GM18858 (cell line): ENCODE measurements at regions not wholly inside any gene's neighbourhood (a gene's known extent, or its start where the extent isn't known, plus 50 kb on each side); places are given as distances from the start of the nearest gene placed in this dataset.

Experiments
- ATAC-seq: cut with Tn5 transposase; IDR thresholded peaks from one replicate; pipeline ENCODE4 v1.9.1; 2021; ENCODE audit not compliant: unreplicated experiment

DNA sequence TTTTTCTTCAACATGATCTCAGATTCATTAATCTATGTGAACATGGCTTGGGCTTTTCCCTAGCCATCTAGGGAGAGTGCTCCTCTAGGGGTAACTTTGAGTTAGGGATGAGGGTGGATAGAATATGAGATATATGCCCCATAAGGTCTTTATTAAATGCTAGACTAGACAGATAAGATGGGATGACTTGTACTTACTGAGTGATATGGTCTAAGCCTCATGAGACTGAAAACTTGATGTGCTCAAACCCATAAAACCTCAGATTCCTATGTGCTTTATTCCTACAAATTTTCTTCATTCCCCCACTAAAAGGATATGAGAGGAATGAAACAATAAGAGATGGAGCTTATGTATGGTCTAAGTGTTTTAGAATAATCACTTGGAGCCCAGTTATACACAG lies 386.6 kb downstream of the YTHDC2 start:
- ATAC-seq, result no peak

DNA sequence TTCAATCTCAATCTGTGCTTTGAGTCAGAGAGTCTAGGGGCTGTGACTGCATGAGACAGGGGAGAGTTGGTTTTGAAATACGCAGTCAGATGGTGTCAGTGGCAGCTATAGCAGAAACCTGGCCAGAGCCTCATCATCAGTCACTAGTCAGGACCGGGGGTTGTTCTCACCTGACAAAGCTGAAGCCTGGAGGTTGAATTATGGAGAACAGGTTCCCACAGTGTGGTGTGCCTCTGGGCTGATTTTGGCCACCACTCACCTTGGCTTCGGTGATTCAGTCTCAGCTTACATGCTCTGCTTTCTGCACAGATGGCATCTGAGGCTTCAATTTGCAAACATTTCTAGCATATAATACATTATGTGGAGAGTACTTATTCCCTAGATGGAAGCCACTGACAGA lies 387.3 kb downstream of the YTHDC2 start:
- no peak for ATAC-seq

GRCh38 chr5:113901718-113902117 lies 388.2 kb downstream of the YTHDC2 start:
- no peak for ATAC-seq

DNA sequence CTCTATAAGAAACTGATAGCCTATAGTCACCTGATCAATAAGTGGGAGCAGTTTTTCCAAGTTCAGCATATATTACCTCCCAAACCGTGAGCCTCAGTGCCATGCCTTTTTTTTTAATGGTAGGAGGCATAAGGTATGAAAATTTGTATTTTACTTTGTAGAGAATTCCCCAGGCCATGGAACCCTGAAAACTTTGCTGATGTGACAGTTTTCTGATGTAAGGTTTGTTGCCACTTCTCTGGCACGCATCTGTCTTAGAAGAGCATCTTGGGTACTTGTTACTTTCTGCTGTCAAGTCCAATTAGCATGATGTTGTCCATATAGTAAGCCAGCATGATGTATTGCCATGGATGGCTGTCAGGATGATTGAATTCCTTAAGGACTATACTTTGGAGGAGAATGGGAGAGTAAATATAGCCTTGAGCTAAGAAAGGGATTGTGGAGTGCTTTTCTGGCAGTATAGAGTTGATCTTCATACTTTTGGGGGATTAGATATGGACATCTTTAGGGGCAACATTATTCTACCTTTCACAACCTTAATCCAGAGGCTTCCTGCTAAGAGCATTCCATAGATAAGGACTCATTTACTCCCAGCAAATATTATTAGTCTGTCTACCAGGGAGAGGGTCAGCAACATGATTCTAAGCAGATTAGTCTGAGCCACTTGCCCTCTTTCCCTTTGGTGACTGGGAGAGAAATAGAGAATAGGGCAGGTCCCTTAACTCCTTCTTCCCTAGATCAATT lies 389.6 kb downstream of the YTHDC2 start:
- no peak for ATAC-seq

- ATAC-seq, result no peak
These were observed 396.3 kb downstream of the YTHDC2 start for GRCh38 chr5:113909782-113910181.

- ATAC-seq, result no peak
These were observed 404.5 kb downstream of the YTHDC2 start for GRCh38 chr5:113917997-113918396.

GRCh38 chr5:113922343-113922742 lies 408.8 kb downstream of the YTHDC2 start:
- ATAC-seq, result no peak

DNA sequence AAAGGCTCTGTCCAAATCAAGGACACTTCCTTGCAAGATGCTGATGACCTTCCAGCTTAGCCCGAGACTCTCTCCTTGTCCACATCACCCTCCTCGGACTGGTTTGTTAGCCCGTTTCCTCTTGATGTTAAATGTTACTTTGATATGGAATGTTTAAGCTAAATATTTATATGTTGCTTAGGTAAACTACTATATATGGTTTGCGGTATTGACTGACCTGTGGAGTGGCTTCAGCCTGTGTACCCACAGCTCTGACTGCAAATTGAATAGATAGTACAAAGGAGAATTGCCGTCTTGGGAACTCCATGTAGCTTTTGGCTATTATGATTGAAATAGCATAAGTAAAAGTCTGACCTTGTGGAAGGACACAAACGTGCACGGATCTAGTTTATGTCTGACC lies 422.0 kb downstream of the YTHDC2 start:
- no peak for ATAC-seq

DNA sequence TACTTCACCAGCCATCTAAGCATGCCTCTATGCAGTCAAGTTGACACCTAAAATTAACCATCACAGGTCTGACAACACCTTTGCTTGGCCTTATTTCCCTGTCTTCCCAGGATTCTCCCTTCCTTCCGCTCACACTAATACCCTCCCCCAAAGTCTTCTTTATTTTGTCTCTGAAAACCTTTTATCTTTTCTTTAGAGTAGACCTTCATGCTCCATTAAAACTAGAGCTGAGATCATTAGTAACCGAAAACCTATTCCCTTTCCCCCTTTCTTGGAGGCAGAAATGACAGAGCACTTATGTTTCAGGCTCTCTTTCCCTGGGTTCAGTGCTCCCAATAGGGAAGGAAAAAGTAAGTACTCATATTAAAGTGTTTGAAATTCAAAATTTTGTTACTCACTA lies 423.8 kb downstream of the YTHDC2 start:
- ATAC-seq, result no peak

GRCh38 chr5:113939988-113940387 lies 421.9 kb upstream of the KCNN2 start:
- no peak for ATAC-seq

- no peak for ATAC-seq
These were observed 411.7 kb upstream of the KCNN2 start for GRCh38 chr5:113950186-113950585.

DNA sequence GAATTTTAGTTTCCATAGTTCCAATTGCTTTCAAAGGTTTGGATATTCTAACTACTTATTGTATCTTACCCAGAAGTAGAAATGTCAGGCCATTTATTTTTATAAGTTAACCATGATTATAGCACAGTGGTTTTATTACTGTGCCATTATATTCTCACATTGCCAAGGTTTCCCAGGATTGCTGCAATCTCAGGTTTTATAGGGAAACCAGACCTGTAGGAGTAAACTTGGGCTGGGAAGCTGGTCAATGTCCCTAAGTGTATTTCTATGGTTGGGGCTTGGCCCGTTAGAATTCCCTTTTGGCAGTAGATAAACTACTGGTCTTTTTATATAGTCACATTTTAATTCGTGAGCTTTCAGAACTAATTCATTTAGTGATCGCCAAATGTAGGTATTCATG lies 396.6 kb upstream of the KCNN2 start:
- ATAC-seq, result no peak

GRCh38 chr5:113969901-113970300 lies 392.0 kb upstream of the KCNN2 start:
- ATAC-seq, result no peak

DNA sequence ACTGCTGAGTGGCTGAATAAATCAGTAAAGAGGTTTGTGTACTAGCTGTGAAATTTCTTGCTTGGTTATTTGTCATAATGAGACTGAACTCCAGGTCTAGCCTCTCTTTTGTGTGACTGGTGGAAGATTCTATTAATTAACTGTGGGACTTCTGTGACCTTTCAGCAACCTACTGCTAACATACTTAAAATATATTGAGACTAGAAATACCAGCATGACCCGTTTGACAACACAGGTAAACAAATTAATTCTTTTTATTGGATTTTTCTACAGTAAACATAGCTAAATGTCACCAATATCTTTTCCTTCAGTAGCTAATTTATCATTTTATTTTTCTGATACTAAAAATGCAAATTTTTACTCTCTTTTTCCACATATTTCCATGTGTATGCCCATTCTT lies 390.4 kb upstream of the KCNN2 start:
- ATAC-seq, result no peak

DNA sequence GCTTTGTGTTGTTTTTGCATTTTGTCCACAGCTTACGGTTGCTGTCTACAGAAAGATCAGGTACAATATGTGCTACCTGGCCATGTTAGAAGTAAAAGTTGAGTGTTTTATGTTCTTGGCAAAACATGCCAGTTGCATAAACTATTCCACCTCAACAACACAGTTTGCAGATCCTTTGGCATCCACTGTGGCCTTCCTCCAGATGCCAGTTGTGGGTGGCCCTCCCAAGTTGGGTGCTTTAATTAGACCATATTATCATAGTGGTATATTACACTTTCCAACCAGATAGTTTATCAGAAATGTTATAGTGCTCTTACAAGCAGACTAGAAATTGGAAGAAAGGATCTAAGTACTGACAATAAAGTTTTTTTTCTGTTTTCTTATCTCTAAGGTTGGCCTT lies 386.9 kb upstream of the KCNN2 start:
- no peak for ATAC-seq

DNA sequence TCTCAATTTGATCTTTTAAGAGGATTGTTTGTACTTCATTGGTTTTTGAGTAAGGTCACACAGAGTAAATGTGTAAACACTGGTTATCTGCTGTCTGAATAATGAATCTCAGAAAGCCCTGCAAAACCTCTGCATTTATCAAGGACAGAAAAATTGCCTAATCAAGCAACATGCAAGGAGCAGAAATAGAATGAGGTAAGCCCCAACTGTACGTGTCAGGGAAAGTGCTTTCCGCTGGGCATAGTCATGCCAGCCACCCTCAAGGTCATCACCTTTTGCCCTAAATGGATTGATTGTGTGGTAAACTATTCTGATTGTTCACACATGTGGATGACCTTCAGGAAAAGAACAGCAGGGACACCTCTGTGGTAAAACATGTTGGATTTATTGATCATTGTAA lies 376.9 kb upstream of the KCNN2 start:
- ATAC-seq, result no peak

DNA sequence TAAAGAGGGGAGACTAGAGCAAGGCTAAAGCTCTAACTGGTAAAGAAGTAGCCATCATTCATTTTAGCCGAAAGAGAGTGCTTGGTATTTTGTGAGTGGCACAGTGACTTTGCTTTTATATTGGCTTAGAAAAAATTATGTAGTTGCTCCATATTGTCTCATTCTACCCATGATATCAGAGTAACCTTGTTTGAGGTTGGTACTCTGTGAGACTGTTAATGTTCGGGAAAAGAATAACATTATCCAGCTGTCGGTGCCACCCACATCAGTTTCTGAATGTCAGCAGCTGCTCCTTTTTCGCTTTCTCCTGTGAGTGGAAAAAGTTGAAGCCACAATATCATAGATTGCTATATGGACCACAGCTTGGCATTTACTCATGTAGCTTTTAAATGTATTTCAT lies 376.4 kb upstream of the KCNN2 start:
- ATAC-seq, result no peak

DNA sequence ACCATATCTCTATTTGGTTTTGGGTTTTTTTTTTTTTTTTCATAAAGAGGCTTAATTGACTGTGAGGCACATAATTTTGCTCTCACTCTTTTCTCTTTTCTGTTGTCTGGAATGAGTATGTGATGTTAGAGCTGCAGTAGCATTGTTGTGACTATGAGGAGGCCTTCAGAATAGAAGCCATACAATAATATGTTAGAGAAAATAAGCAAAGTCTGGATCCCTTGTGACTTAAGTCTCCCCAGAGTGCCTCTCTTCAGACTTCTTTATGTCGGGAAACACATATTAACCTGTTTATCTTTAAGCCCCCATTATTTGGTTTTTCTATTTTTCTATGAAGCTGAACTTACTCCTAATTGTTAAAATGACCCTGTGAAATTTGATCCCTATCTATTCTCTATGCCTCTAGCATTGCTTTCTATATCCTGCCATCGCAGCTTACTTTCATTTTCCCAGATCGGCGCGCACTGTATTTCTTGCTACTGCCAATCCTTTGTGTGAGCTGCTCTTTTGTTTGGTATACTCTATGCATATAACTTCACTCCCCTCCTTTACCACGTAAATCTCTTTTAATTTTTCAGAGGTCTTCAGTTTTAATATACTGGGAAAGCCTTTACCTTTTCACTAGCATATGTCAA lies 372.5 kb upstream of the KCNN2 start:
- ATAC-seq, result no peak

DNA sequence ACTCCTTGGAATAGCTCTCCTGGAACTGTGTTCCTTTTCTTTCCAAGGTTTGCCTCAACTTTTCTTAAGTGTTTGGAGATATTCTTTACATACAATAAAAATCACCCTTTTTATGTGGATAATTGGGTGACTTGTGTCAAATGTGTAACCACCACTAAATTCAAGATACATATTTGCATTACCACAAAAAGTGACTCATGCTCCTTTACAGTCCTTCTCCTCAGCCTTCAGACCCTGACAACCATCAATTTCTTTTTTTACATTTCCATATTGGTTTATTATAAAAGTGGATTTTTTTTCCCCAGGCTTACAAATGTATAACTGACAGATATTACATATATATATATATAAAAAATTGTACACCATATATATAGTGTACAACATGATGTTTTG lies 372.0 kb upstream of the KCNN2 start:
- ATAC-seq, result no peak

DNA sequence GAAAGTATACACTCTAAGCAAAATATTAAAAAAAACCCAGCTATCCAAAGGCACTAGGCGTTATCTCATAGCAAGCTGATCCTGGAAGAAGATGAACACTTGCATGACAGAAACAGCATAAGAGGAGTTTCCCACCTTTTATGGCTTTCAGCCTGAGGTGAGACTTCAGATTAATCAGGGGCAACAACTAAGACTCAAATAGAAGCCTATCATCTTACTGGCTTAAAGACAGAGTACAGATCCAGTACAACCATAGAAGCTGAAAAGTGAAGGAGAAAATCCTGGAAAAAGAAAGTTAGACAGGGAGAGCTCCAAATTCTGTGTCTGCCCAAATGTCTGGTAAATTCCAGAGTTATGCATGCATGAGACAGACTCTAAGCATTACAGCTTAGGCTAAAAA lies 360.8 kb upstream of the KCNN2 start:
- ATAC-seq, result no peak

- ATAC-seq, result no peak
These were observed 355.3 kb upstream of the KCNN2 start for GRCh38 chr5:114006582-114006981.

DNA sequence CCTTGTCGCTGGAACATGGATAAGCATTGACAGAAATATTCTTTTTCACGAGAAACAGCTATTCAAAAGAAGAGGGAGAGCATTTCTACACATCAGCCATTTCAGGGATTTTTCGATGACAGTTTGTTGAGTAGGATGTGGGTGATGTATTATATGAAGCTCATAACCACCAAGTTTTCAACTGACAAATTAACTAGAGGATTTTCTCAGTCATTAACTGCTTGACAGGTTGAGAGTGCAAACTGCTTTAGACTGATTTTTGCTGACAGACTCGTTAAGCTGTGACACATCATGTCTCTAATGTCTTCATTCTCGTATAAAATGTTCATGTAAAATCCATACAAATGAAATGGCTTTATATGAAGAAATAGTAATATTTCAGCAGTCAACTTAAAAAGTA lies 354.2 kb upstream of the KCNN2 start:
- no peak for ATAC-seq

GRCh38 chr5:114010362-114010761 lies 351.5 kb upstream of the KCNN2 start:
- ATAC-seq, result no peak
